Mucosa of stomach (tissue), 1 donor: ENCODE measurements at regions not wholly inside any gene's neighbourhood (a gene's known extent, or its start where the extent isn't known, plus 50 kb on each side); places are given as distances from the start of the nearest gene placed in this dataset.

Source experiments
- H3K27me3 ChIP-seq: one replicate; pipeline ENCODE4 v1.7.0; 2013; ENCODE audit warnings: mild to moderate bottlenecking, low read length; ENCODE audit not compliant: control insufficient read depth, insufficient read depth
- H3K36me3 ChIP-seq: one replicate; pipeline ENCODE4 v1.7.0; 2013; ENCODE audit warnings: low read length; ENCODE audit not compliant: control insufficient read depth, insufficient read depth
- H3K4me1 ChIP-seq: one replicate; pipeline ENCODE4 v1.7.0; 2013; ENCODE audit warnings: mild to moderate bottlenecking, low read length; ENCODE audit not compliant: control insufficient read depth, insufficient read depth
- H3K4me3 ChIP-seq: one replicate; pipeline ENCODE4 v1.7.0; 2013; ENCODE audit warnings: low read length
- H3K9ac ChIP-seq: one replicate; pipeline ENCODE4 v1.7.0; 2013; ENCODE audit warnings: mild to moderate bottlenecking, low read length, moderate library complexity
- H3K9me3 ChIP-seq: one replicate; pipeline ENCODE4 v1.7.0; 2013; ENCODE audit warnings: mild to moderate bottlenecking, low read length, moderate library complexity; ENCODE audit not compliant: control insufficient read depth
- donor health status: Pancreatic carcinoma.

DNA sequence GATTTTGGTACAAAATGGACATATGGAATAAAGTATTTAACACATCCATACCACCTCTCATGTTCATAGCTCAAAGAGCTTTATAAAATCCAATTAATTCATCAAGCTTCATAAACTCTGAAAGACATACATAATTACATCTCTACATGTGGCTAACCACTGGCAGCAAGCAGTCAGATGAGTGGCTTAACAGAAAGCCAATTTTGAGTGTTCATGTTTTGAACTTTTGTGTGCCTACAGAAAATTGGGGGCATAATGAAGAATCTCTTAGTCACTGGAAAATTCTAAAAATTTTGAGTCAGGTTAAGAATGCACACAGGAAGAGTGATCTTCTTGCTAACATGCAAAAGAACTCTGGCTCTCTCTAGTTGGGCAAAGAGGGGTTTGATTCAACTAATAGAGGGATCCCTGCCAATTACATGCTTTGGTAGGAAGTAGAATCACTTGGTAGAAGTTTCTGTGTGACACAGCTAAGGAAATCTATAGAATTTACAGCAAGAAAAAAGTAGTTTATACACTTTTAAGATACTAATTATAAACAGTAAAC lies 287.4 kb downstream of the NOL4 start:
- no peaks in the 10 kb centered on the region for H3K27me3 ChIP-seq
- no peak overlapping the region for H3K4me3 ChIP-seq
- no peaks in the 10 kb centered on the region for H3K36me3 ChIP-seq
- no peaks in the 10 kb centered on the region for H3K4me1 ChIP-seq
- no peaks in the 10 kb centered on the region for H3K9me3 ChIP-seq
- no peak overlapping the region for H3K9ac ChIP-seq

- Histone ChIP-seq H3K9ac (no peak overlapping the region), H3K36me3 (no peaks in the 10 kb centered on the region), H3K27me3 (no peaks in the 10 kb centered on the region), H3K9me3 (no peaks in the 10 kb centered on the region), H3K4me3 (no peak overlapping the region), H3K4me1 (no peaks in the 10 kb centered on the region)
Observed at GRCh38 chr18:33934258-33934657, 290.5 kb downstream of the NOL4 start.

DNA sequence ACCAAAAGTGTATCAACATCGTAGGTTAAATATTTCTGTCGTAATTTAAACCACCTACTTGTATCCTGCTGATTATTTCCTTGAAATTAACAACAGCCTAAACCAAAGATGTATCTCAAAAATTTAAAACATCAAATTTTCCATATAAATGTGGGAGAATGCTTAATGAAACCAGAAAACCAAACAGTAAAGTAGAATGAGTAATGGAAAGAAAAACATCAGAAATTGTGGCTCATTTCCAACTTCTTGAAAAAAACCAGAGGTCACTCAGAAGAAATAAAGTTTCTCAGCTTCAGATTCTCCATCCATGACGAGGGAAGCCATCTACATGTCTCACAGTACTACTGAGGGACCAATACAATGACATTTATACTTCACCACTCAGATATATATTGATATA lies 296.5 kb downstream of the NOL4 start:
- Histone ChIP-seq H3K4me3 (no peak overlapping the region), H3K9me3 (no peaks in the 10 kb centered on the region), H3K36me3 (no peaks in the 10 kb centered on the region), H3K27me3 (no peaks in the 10 kb centered on the region), H3K4me1 (no peaks in the 10 kb centered on the region), H3K9ac (no peak overlapping the region)

- H3K9ac ChIP-seq: no peak overlapping the region
- H3K9me3 ChIP-seq: no peaks in the 10 kb centered on the region
- H3K36me3 ChIP-seq: no peaks in the 10 kb centered on the region
- no peak overlapping the region for H3K4me3 ChIP-seq
- H3K4me1 ChIP-seq: no peaks in the 10 kb centered on the region
- no peaks in the 10 kb centered on the region for H3K27me3 ChIP-seq
Observed at GRCh38 chr18:33924576-33924975, 300.1 kb downstream of the NOL4 start.

DNA sequence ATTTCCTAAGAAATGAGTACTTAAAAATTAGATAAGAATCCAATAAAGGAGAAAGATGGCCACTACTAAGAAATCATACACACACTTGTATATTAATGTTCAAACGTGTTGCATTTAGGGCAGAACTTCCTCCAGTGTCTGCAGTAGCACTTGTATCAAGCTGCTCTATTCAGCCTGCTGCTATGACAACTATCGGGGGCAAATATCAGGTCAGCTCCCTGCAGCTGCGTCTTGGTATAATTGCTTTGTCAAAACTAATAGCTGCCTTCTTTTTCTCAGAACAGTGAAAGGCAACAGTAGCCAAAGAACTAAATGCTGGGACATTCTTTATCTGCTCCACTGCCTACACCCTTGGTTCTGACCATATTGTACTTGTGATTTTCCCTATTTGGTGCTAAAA lies 300.7 kb downstream of the NOL4 start:
- Histone ChIP-seq H3K9me3 (no peaks in the 10 kb centered on the region), H3K4me3 (no peak overlapping the region), H3K9ac (no peak overlapping the region), H3K27me3 (no peaks in the 10 kb centered on the region), H3K4me1 (no peaks in the 10 kb centered on the region), H3K36me3 (no peaks in the 10 kb centered on the region)

DNA sequence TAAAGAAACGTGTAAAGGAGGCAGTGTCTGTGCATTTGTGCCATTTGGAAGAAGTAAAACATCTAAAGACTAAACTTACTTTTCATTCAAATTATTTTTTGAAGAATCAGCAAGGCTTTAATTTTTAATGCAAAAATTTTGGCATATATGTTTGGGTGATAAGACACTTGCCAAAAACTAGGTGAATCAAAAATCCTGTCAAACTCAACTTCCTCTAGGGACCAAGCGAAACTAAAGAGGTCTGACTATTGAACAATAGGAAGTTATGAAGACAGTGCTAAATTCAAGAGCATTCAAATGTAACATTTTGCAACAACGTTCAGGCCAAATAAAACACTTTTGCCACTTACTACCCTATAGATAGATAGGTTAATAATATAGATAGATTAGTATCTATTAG lies 306.1 kb downstream of the NOL4 start:
- no peaks in the 10 kb centered on the region for H3K4me1 ChIP-seq
- no peaks in the 10 kb centered on the region for H3K27me3 ChIP-seq
- H3K9ac ChIP-seq: no peak overlapping the region
- no peak overlapping the region for H3K4me3 ChIP-seq
- no peaks in the 10 kb centered on the region for H3K9me3 ChIP-seq
- H3K36me3 ChIP-seq: no peaks in the 10 kb centered on the region

GRCh38 chr18:33916200-33916599 lies 308.5 kb downstream of the NOL4 start:
- H3K4me3 ChIP-seq: no peak overlapping the region
- no peak overlapping the region for H3K9ac ChIP-seq
- H3K27me3 ChIP-seq: no peaks in the 10 kb centered on the region
- H3K9me3 ChIP-seq: no peaks in the 10 kb centered on the region
- H3K4me1 ChIP-seq: no peaks in the 10 kb centered on the region
- no peaks in the 10 kb centered on the region for H3K36me3 ChIP-seq

GRCh38 chr18:33914399-33914798 lies 310.3 kb downstream of the NOL4 start:
- no peak overlapping the region for H3K9ac ChIP-seq
- no peaks in the 10 kb centered on the region for H3K9me3 ChIP-seq
- H3K4me3 ChIP-seq: no peak overlapping the region
- H3K27me3 ChIP-seq: no peaks in the 10 kb centered on the region
- no peaks in the 10 kb centered on the region for H3K36me3 ChIP-seq
- no peaks in the 10 kb centered on the region for H3K4me1 ChIP-seq

DNA sequence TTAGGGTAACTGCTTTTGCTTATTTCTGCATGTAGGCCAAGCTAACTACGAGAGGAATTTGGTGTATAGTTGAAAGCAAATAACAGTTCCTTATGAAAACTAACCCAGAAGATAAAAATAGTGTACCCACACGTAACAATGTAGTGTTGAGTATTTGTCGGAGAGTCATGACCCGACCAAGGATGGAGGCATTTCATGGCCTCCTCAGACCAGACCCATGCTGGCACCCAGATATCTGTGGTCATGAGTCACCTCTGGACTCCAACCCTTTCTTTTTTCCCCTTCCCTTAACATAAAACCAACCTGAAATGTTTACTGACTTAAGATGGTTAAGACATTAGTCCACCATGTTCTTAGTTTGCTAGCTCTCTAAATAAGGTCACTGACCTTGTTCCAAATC lies 318.7 kb downstream of the NOL4 start:
- Histone ChIP-seq H3K27me3 (no peaks in the 10 kb centered on the region), H3K4me1 (no peaks in the 10 kb centered on the region), H3K36me3 (no peaks in the 10 kb centered on the region)

GRCh38 chr18:33901894-33902512 lies 322.7 kb downstream of the NOL4 start:
- no peaks in the 10 kb centered on the region for H3K36me3 ChIP-seq
- no peak overlapping the region for H3K4me3 ChIP-seq
- no peaks in the 10 kb centered on the region for H3K4me1 ChIP-seq
- no peaks in the 10 kb centered on the region for H3K9me3 ChIP-seq
- H3K27me3 ChIP-seq: no peaks in the 10 kb centered on the region
- H3K9ac ChIP-seq: no peak overlapping the region

More for the DNA sequence above, 318.7 kb downstream of the NOL4 start:
- Histone ChIP-seq H3K4me3 (no peak overlapping the region), H3K9ac (no peak overlapping the region), H3K9me3 (no peaks in the 10 kb centered on the region)

DNA sequence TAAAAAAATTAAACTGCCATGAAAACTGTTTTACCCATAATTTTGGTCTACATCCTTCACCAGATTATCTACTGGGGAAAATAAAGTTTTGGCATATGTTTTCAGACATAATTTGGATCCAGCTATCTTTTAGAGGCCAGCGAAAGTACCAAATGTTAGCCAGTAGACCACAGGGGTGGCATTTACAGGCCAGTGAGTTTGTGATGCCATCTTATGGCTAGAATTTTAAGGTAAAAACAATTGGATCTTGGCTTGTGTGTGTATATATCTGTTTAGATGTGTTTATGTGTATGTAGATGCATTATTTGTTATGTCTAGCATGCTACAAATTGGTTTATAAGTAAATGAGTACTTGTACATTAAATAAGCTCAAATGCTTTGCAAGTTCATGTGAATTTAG lies 322.6 kb downstream of the ASXL3 start:
- Histone ChIP-seq H3K9me3 (no peaks in the 10 kb centered on the region), H3K36me3 (no peaks in the 10 kb centered on the region)

DNA sequence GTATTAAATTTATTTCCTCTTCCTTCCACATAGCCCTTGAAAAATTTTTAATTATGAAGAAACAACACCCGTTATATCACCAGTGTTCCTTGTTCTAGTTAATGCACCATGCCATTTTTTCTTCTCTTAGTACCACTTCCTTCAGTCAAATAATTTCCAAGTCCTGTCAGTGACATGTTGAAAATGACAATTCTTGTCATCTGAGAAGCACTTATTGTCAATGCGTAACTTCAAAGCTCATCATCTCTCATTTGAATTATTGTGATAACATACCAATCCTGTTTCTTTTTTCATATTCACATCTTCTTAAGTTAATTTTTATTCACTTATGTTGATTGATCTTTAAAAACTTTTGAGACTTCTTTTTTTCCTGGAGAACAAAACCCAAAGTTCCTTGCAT lies 320.4 kb downstream of the ASXL3 start:
- no peaks in the 10 kb centered on the region for H3K4me1 ChIP-seq
- no peaks in the 10 kb centered on the region for H3K27me3 ChIP-seq
- H3K36me3 ChIP-seq: no peaks in the 10 kb centered on the region
- H3K9ac ChIP-seq: no peak overlapping the region
- no peaks in the 10 kb centered on the region for H3K9me3 ChIP-seq
- no peak overlapping the region for H3K4me3 ChIP-seq

More for the DNA sequence above, 322.6 kb downstream of the ASXL3 start:
- Histone ChIP-seq H3K27me3 (no peaks in the 10 kb centered on the region), H3K4me1 (no peaks in the 10 kb centered on the region), H3K4me3 (no peak overlapping the region), H3K9ac (no peak overlapping the region)

GRCh38 chr18:33878213-33878612 lies 300.2 kb downstream of the ASXL3 start:
- H3K9me3 ChIP-seq: no peaks in the 10 kb centered on the region

More at GRCh38 chr18:33878213-33878612, 300.2 kb downstream of the ASXL3 start:
- H3K36me3 ChIP-seq: no peaks in the 10 kb centered on the region
- no peak overlapping the region for H3K9ac ChIP-seq
- no peaks in the 10 kb centered on the region for H3K27me3 ChIP-seq
- H3K4me1 ChIP-seq: no peaks in the 10 kb centered on the region
- no peak overlapping the region for H3K4me3 ChIP-seq
